Mucosa of descending colon (tissue), 3 donors: ENCODE measurements at regions not wholly inside any gene's neighbourhood (a gene's known extent, or its start where the extent isn't known, plus 50 kb on each side); places are given as distances from the start of the nearest gene placed in this dataset.

Source experiments
- ATAC-seq: fragments of 200-7000 bp; cut with Tn5 transposase; one replicate; pipeline ENCODE4 v1.9.1; 2020; ENCODE audit warnings: mild to moderate bottlenecking, moderate library complexity
- DNase-seq, 3 donors: peaks; one replicate each; pipeline ENCODE4 v3.0.0-alpha.2; 2020
- H3K36me3 ChIP-seq: fragments of 200-600 bp; one replicate; pipeline ENCODE4 v1.8.0; 2021; ENCODE audit warnings: low read depth, mild to moderate bottlenecking
- H3K4me1 ChIP-seq: fragments of 200-600 bp; one replicate; pipeline ENCODE4 v1.8.0; 2021; ENCODE audit warnings: low read depth, mild to moderate bottlenecking
- H3K4me3 ChIP-seq: fragments of 200-600 bp; one replicate; pipeline ENCODE4 v1.8.0; 2021; ENCODE audit warnings: mild to moderate bottlenecking
- H3K9me3 ChIP-seq: fragments of 200-600 bp; one replicate; pipeline ENCODE4 v1.8.0; 2021; ENCODE audit warnings: mild to moderate bottlenecking
- CTCF ChIP-seq: fragments of 200-600 bp; IDR thresholded peaks from one replicate; pipeline ENCODE4 v1.8.0; 2022; ENCODE audit warnings: antibody characterized with exemption, mild to moderate bottlenecking
- intact Hi-C, 2 donors: fragments of 100-400 bp; cut with DNase I in 1 of 2; cut with micrococcal nuclease in 1 of 2; formaldehyde crosslinking; loops; one replicate each; pipeline versions ENCODE4 v1.11.0 to v1.11.1; 2022; cut with DNase I, micrococcal nuclease
- donor health status: DM: no; HTN: no; CAD: no; lungs with moderate emphysema.
- donor health status: DM: no; HTN: no; CAD: no.
- donor health status: DM: no; HTN: yes; CAD: no.

- ATAC-seq (peak; percentile 97), DNase-seq (peak; percentile 69 to 93 (median 83))
- no peaks in the 10 kb centered on the region for H3K9me3 ChIP-seq
Observed at GRCh38 chr6:149248693-149249369, 68.7 kb upstream of the TAB2 start.

GRCh38 chr6:149249370-149250357 is 67.8 kb upstream of the TAB2 start:
- Histone ChIP-seq H3K9me3 (no peaks in the 10 kb centered on the region), H3K4me3 (no peak overlapping the region), H3K36me3 (no peaks in the 10 kb centered on the region), H3K4me1 (peaks cover 13% of the 10 kb centered on the region)
- ATAC-seq (peak; percentile 61), DNase-seq (peak in 2 of 3 donors; percentile 42 to 55)
- TF ChIP-seq CTCF: no peak
- intact Hi-C loops: no loop called here

More at GRCh38 chr6:149248693-149249369, 68.7 kb upstream of the TAB2 start:
- Histone ChIP-seq H3K4me3 (no peak overlapping the region), H3K36me3 (no peaks in the 10 kb centered on the region), H3K4me1 (peaks cover 13% of the 10 kb centered on the region)
- intact Hi-C loops: no loop called here
- no peak for TF ChIP-seq CTCF

- ATAC-seq: no peak
- intact Hi-C loops: no loop called here
- no peak for TF ChIP-seq CTCF
- DNase-seq: no peak
- peaks cover 13% of the 10 kb centered on the region for H3K4me1 ChIP-seq
- no peaks in the 10 kb centered on the region for H3K9me3 ChIP-seq
- H3K4me3 ChIP-seq: no peak overlapping the region
- no peaks in the 10 kb centered on the region for H3K36me3 ChIP-seq
Observed at GRCh38 chr6:149250951-149251350, 66.6 kb upstream of the TAB2 start.

GRCh38 chr6:149252622-149253021 is 64.9 kb upstream of the TAB2 start:
- ATAC-seq (no peak), DNase-seq (no peak)
- Histone ChIP-seq H3K4me3 (no peak overlapping the region), H3K36me3 (no peaks in the 10 kb centered on the region), H3K4me1 (peaks cover 13% of the 10 kb centered on the region), H3K9me3 (no peaks in the 10 kb centered on the region)
- intact Hi-C loops: no loop called here
- TF ChIP-seq CTCF: no peak

GRCh38 chr6:149254253-149254652 is 63.3 kb upstream of the TAB2 start:
- no peaks in the 10 kb centered on the region for H3K36me3 ChIP-seq
- DNase-seq (no peak), ATAC-seq (no peak)
- peaks cover 6% of the 10 kb centered on the region for H3K4me1 ChIP-seq
- no peak for TF ChIP-seq CTCF
- intact Hi-C loops: no loop called here
- H3K4me3 ChIP-seq: no peak overlapping the region
- no peaks in the 10 kb centered on the region for H3K9me3 ChIP-seq
